Stimulated activated naive CD8-positive, alpha-beta T cell treated with anti-CD3 and anti-CD28 coated beads, Interleukin-15, Interleukin-2, amounts not matched to agents 100 U/mL and 50 U/mL, for 24 hours (primary cell): ENCODE measurements at regions not wholly inside any gene's neighbourhood (a gene's known extent, or its start where the extent isn't known, plus 50 kb on each side); places are given as distances from the start of the nearest gene placed in this dataset.

Experiments
- ATAC-seq: fragments of 150-1000 bp; cut with Tn5 transposase; one replicate; pipeline ENCODE4 v1.10.0; 2021
- DNase-seq: peaks from one replicate; pipeline ENCODE4 v3.0.0; 2021

- ATAC-seq (no peak), DNase-seq (no peak)
Observed at GRCh38 chr4:144574509-144574908, 71.4 kb upstream of the HHIP start.

- DNase-seq, result no peak
- no peak for ATAC-seq
Observed at GRCh38 chr4:144575181-144575580, 70.8 kb upstream of the HHIP start.

DNA sequence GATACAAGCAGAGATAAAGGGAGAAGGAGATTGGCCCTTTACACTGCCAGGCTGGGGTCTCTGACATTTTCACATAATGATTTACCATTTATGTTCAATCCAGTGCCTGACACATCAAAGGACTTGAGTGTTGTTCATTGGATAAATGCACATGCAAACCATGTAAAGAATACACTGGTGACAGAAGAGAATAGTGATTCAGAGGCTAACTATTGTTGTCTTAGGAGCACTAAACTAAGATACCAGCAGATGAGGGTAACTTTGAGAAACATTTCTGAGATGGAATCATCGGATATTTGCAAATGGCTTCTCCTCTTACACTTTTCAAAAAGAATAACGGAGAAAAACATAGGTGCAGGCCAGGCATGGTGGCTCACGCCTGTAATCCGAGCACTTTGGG lies 67.3 kb upstream of the HHIP start:
- no peak for ATAC-seq
- no peak for DNase-seq

DNA sequence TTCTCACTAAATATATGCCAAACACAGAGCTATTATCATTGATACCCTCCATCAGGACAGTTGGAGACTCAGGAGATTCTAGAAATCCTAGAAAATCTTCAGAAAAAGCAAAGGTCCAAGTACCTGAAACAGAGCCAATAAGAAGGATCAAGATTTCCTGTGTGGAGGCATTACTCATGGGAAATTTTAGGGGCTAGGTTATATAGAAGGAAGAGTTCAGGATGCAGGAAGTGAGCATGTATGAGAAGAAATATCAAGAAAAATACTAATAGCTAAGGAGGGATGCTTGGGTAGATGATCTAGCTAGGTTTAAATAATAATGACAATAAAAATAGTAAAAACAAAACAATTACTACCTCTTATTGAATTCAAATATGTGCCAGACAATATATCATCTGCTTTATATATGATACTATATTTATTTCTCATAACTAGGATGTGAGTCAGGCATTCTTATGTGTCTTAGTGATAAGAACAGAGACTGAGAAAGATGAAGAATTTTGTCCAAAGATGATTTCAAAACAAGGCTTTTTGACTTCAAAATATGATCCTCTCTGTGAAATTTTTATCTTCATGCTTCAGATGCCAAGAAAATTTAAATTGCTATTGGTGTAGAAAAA lies 66.4 kb upstream of the HHIP start:
- DNase-seq (no peak), ATAC-seq (no peak)

- no peak for DNase-seq
- no peak for ATAC-seq
Observed at GRCh38 chr4:144580430-144580829, 65.5 kb upstream of the HHIP start.

- no peak for ATAC-seq
- DNase-seq, result no peak
Observed at GRCh38 chr4:144582105-144582850, 63.7 kb upstream of the HHIP start.

GRCh38 chr4:144582975-144583374 lies 63.0 kb upstream of the HHIP start:
- no peak for DNase-seq
- ATAC-seq, result no peak

GRCh38 chr4:144583658-144584057 lies 62.3 kb upstream of the HHIP start:
- ATAC-seq (no peak), DNase-seq (no peak)

- DNase-seq, result no peak
- no peak for ATAC-seq
Observed at GRCh38 chr4:144584428-144584827, 61.5 kb upstream of the HHIP start.

DNA sequence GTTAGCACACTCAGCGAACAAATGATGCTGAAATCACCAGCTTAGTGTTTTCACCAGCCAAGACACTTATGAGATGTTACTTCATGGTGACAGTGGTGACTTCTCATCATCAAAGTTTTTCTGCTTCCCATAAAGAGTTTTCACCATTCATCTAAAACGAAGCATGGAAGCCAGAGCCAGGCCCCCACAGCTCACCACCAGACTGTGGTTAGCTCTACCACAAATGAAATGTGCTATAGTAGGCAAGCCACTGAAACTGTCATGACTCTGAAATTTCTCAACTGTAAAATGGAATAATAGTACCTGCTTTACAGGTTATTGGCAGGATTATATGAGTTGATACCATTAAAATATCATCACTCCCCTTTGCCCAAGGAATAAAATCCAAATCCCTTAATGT lies 56.4 kb upstream of the HHIP start:
- ATAC-seq (no peak), DNase-seq (no peak)

- DNase-seq (no peak), ATAC-seq (no peak)
Observed at GRCh38 chr4:144590020-144590419, 55.9 kb upstream of the HHIP start.

GRCh38 chr4:144591401-144591800 lies 54.6 kb upstream of the HHIP start:
- DNase-seq, result no peak

DNA sequence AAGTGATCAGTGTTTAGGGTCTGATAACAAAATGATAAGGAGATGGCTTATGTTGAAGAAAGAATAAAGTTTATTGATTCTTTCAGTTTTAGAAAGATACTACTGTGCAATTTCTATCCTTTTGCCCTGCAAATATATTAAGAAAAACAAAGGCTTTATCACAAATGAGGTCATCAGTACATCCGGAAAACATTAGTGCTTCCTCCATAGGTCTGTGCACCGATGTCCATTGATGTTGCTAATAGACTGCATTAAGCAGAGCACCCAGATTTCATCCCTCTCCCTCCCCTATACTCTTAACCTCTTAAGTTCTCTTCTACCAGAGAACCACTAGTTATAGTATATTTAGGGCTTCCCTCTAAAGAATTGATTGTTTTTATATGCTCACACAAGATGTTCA lies 53.7 kb upstream of the HHIP start:
- DNase-seq (no peak), ATAC-seq (no peak)

More at GRCh38 chr4:144591401-144591800, 54.6 kb upstream of the HHIP start:
- ATAC-seq, result no peak

DNA sequence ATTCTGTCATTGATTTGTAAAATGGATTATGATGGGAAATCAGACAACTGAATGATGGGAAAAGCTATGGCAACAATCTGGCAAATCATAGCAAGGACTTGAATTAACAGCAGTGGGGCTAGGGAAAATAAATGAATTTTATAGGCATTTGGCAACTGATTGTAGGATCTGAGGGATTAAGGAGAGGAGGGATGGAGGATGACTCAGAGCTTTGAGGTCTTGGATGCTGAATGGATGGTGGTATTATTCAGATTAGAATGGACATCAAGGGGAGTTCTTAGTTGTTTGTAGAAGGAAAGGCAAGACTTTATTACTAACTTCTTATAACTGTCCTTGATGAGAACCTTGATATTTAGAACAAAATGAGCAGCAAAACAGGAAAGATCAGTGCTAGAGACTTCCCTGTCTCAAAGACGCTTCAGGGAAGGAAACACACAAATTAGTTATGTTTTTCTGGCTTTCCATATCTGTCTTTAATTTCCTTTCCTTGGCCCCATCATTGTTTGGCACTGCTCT lies 51.4 kb upstream of the HHIP start:
- DNase-seq (no peak), ATAC-seq (no peak)

GRCh38 chr4:144595681-144596080 lies 50.3 kb upstream of the HHIP start:
- DNase-seq (no peak), ATAC-seq (no peak)
